HG02840 (cell line): ENCODE measurements at regions not wholly inside any gene's neighbourhood (a gene's known extent, or its start where the extent isn't known, plus 50 kb on each side); places are given as distances from the start of the nearest gene placed in this dataset.
"Not testable (repeated sequence)": the region's sequence is repeated elsewhere in the genome, so short reads cannot be mapped to it uniquely, and the experiment has no call there.

Experiments
- ATAC-seq: cut with Tn5 transposase; IDR thresholded peaks from one replicate; pipeline ENCODE4 v1.9.1; 2021; ENCODE audit warnings: mild to moderate bottlenecking, moderate library complexity, moderate number of reproducible peaks; ENCODE audit not compliant: unreplicated experiment, low FRiP score

- ATAC-seq = no peak
These were observed 227.6 kb upstream of the C9orf72 start for GRCh38 chr9:27800692-27801370.

- ATAC-seq = no peak
These were observed 228.3 kb upstream of the C9orf72 start for GRCh38 chr9:27801545-27801944.

- no peak for ATAC-seq
These were observed 229.1 kb upstream of the C9orf72 start for GRCh38 chr9:27802418-27802817.

- ATAC-seq = no peak
These were observed 235.6 kb upstream of the C9orf72 start for GRCh38 chr9:27808864-27809263.

GRCh38 chr9:27817747-27818146 is 244.5 kb upstream of the C9orf72 start:
- no peak for ATAC-seq

GRCh38 chr9:27818348-27818747 is 245.1 kb upstream of the C9orf72 start:
- no peak for ATAC-seq

GRCh38 chr9:27828908-27829307 is 255.6 kb upstream of the C9orf72 start:
- no peak for ATAC-seq

- ATAC-seq = no peak
These were observed 256.3 kb upstream of the C9orf72 start for GRCh38 chr9:27829621-27830020.

- ATAC-seq = not testable (repeated sequence)
These were observed 258.8 kb upstream of the C9orf72 start for GRCh38 chr9:27832108-27832507.

GRCh38 chr9:27835286-27835685 is 262.0 kb upstream of the C9orf72 start:
- no peak for ATAC-seq

- no peak for ATAC-seq
These were observed 262.5 kb upstream of the C9orf72 start for GRCh38 chr9:27835746-27836145.

- no peak for ATAC-seq
These were observed 263.6 kb upstream of the C9orf72 start for GRCh38 chr9:27836661-27837401.

- ATAC-seq = no peak
These were observed 265.6 kb upstream of the C9orf72 start for GRCh38 chr9:27838876-27839275.

GRCh38 chr9:27839767-27840166 is 266.5 kb upstream of the C9orf72 start:
- ATAC-seq = not testable (repeated sequence)

GRCh38 chr9:27844797-27845196 is 271.5 kb upstream of the C9orf72 start:
- no peak for ATAC-seq

GRCh38 chr9:27847380-27847779 is 274.1 kb upstream of the C9orf72 start:
- no peak for ATAC-seq

GRCh38 chr9:27847818-27848217 is 274.5 kb upstream of the C9orf72 start:
- ATAC-seq = no peak

- ATAC-seq = no peak
These were observed 275.0 kb upstream of the C9orf72 start for GRCh38 chr9:27848315-27848714.

GRCh38 chr9:27851858-27852257 is 278.6 kb upstream of the C9orf72 start:
- ATAC-seq = no peak

GRCh38 chr9:27853529-27853928 is 280.2 kb upstream of the C9orf72 start:
- ATAC-seq = no peak

GRCh38 chr9:27856054-27856453 is 282.8 kb upstream of the C9orf72 start:
- no peak for ATAC-seq

- no peak for ATAC-seq
These were observed 283.5 kb upstream of the C9orf72 start for GRCh38 chr9:27856748-27857147.
